Liver (tissue), 3 donors: ENCODE measurements at regions not wholly inside any gene's neighbourhood (a gene's known extent, or its start where the extent isn't known, plus 50 kb on each side); places are given as distances from the start of the nearest gene placed in this dataset.

ENCODE experiments used
- CTCF ChIP-seq: fragments of 150-350 bp; IDR thresholded peaks from 2 replicates; pipeline ENCODE4 v1.5.1; 2017; ENCODE audit warnings: improper control_type of control experiment, low read depth, low read length; ENCODE audit not compliant: missing input control
- EGR1 ChIP-seq, 2 donors: IDR thresholded peaks; 2 replicates each; pipeline ENCODE4 v1.6.1; 2016 to 2018; ENCODE audit warnings: antibody characterized with exemption in 2 of 2, low read depth in 2 of 2
- FOXA1 ChIP-seq: IDR thresholded peaks from 2 replicates; pipeline ENCODE4 v1.6.1; 2016; ENCODE audit warnings: antibody characterized with exemption
- FOXA2 ChIP-seq: IDR thresholded peaks from 2 replicates; pipeline ENCODE4 v1.6.1; 2016; ENCODE audit warnings: antibody characterized with exemption
- GABPA ChIP-seq, 2 donors: IDR thresholded peaks in 1 of 2; conservative IDR thresholded peaks in 1 of 2; 2 replicates each; pipeline ENCODE4 v1.6.1; 2016; ENCODE audit warnings: antibody characterized with exemption in 2 of 2, mild to moderate bottlenecking in 1 of 2, moderate library complexity in 1 of 2
- RXRA ChIP-seq, 2 donors: IDR thresholded peaks; 2 replicates each; pipeline ENCODE4 v1.6.1; 2017 to 2018; ENCODE audit warnings: antibody characterized with exemption in 2 of 2, mild to moderate bottlenecking in 1 of 2
- YY1 ChIP-seq: IDR thresholded peaks from 2 replicates; pipeline ENCODE4 v1.6.1; 2016; ENCODE audit warnings: antibody characterized with exemption, mild to moderate bottlenecking
- ZBTB33 ChIP-seq: IDR thresholded peaks from 2 replicates; pipeline ENCODE4 v1.6.1; 2016; ENCODE audit warnings: antibody characterized with exemption
- TF ChIP-seq, protein P1 (sequence below): IDR thresholded peaks from 2 replicates; pipeline ENCODE4 v1.6.1; 2016; ENCODE audit warnings: antibody characterized with exemption, mild to moderate bottlenecking
- donor health status: healthy.
- donor health status: healthy.

DNA sequence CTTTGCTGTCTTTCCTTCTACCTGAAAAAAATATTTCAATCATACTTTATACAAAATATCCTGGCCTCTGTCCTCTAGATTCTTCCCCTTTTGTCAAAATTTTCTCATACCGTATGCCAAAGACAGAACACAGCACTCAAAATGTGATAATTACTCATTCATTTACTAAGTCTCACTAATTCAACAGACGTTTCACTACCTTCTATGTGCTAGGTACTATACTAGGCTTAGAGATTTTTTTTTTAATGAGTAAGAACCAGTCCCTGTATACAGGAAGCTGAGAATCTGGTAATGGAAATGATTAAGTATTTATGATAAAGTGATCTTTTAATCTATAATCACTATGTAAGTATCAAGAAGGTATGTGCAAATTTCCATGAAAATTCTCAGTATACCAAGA lies 128.0 kb downstream of the ELAPOR2 start:
- no peak for TF ChIP-seq FOXA2
- TF ChIP-seq CTCF = no peak
- TF ChIP-seq YY1 = no peak
- no peak for TF ChIP-seq RXRA (IDR thresholded peaks at IDR 0.05)
- TF ChIP-seq, protein P1, sequence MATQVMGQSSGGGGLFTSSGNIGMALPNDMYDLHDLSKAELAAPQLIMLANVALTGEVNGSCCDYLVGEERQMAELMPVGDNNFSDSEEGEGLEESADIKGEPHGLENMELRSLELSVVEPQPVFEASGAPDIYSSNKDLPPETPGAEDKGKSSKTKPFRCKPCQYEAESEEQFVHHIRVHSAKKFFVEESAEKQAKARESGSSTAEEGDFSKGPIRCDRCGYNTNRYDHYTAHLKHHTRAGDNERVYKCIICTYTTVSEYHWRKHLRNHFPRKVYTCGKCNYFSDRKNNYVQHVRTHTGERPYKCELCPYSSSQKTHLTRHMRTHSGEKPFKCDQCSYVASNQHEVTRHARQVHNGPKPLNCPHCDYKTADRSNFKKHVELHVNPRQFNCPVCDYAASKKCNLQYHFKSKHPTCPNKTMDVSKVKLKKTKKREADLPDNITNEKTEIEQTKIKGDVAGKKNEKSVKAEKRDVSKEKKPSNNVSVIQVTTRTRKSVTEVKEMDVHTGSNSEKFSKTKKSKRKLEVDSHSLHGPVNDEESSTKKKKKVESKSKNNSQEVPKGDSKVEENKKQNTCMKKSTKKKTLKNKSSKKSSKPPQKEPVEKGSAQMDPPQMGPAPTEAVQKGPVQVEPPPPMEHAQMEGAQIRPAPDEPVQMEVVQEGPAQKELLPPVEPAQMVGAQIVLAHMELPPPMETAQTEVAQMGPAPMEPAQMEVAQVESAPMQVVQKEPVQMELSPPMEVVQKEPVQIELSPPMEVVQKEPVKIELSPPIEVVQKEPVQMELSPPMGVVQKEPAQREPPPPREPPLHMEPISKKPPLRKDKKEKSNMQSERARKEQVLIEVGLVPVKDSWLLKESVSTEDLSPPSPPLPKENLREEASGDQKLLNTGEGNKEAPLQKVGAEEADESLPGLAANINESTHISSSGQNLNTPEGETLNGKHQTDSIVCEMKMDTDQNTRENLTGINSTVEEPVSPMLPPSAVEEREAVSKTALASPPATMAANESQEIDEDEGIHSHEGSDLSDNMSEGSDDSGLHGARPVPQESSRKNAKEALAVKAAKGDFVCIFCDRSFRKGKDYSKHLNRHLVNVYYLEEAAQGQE = no peak
- no peak for TF ChIP-seq FOXA1
- no peak for TF ChIP-seq ZBTB33
- TF ChIP-seq GABPA (IDR thresholded peaks at IDR 0.05 in 1 of 2, conservative IDR thresholded peaks at IDR 0.05 in 1 of 2) = no peak
- no peak for TF ChIP-seq EGR1 (IDR thresholded peaks at IDR 0.05; ENCODE audit: low read depth in 2 of 2)
